Hepatocyte (in vitro differentiated cells): ENCODE measurements at regions not wholly inside any gene's neighbourhood (a gene's known extent, or its start where the extent isn't known, plus 50 kb on each side); places are given as distances from the start of the nearest gene placed in this dataset.

Experiments
- CTCF ChIP-seq: fragments of 200-600 bp; sonication (generic); IDR thresholded peaks from 2 replicates; pipeline ENCODE4 v1.5.1; 2016; ENCODE audit warnings: antibody characterized with exemption, mild to moderate bottlenecking; ENCODE audit not compliant: poor library complexity
- EZH2 ChIP-seq: fragments of 200-600 bp; sonication (generic); IDR thresholded peaks from 2 replicates; pipeline ENCODE4 v1.6.1; 2016; ENCODE audit warnings: antibody characterized with exemption, mild to moderate bottlenecking, borderline replicate concordance
- EZH2phosphoT487 ChIP-seq: fragments of 200-600 bp; sonication (generic); IDR thresholded peaks from one replicate; pipeline ENCODE4 v1.6.1; 2018; ENCODE audit warnings: antibody characterized with exemption, mild to moderate bottlenecking, low read depth, moderate library complexity; ENCODE audit not compliant: unreplicated experiment, severe bottlenecking

DNA sequence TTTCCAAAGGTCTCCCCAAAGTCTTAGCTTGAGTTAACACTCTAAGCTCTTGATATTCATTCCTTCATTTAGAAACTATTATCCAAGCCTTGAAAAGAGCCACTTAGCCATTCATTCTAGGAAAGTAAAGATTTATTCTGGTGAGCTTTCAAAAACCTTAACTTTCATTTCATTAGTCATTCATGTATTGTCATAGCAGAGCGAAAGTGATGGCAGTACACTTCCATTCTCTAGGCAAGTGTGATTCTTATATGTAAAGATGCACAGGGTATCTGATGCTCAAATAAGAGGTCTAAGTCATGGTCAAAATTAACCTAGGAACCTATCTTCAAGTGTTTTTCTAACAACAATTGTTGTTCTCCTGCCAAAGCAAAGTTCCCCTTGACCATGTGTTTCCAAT is 553.0 kb upstream of the FANCL start:
- no peak for TF ChIP-seq CTCF
- TF ChIP-seq EZH2phosphoT487 = no peak
- no peak for TF ChIP-seq EZH2
